GM23338 (cell line): ENCODE measurements at regions not wholly inside any gene's neighbourhood (a gene's known extent, or its start where the extent isn't known, plus 50 kb on each side); places are given as distances from the start of the nearest gene placed in this dataset.

ENCODE experiments used
- ATAC-seq: fragments of 200-7000 bp; cut with Tn5 transposase; 3 replicates; pipeline ENCODE4 v1.9.1; 2020
- DNase-seq: peaks from one replicate; pipeline ENCODE4 v3.0.0-alpha.2; 2015; ENCODE audit warnings: low spot score
- H2AFZ ChIP-seq: fragments of 200-600 bp; sonication (generic); 2 replicates; pipeline ENCODE4 v1.8.0; 2016; ENCODE audit warnings: antibody characterized with exemption, mild to moderate bottlenecking, moderate library complexity
- H3F3A ChIP-seq: fragments of 200-600 bp; sonication (generic); replicated peaks from 2 replicates; pipeline ENCODE4 v1.8.0; 2017; ENCODE audit warnings: antibody characterized with exemption, mixed run types, low read depth
- H3K27ac ChIP-seq: fragments of 200-600 bp; sonication (generic); 2 replicates; pipeline ENCODE4 v1.6.1; 2016; ENCODE audit warnings: low read depth
- H3K27me3 ChIP-seq: fragments of 200-600 bp; sonication (generic); 2 replicates; pipeline ENCODE4 v1.8.0; 2016; ENCODE audit warnings: mild to moderate bottlenecking, mixed run types, moderate library complexity; ENCODE audit not compliant: insufficient read depth
- H3K36me3 ChIP-seq: fragments of 200-600 bp; sonication (generic); 2 replicates; pipeline ENCODE4 v1.8.0; 2016; ENCODE audit warnings: mild to moderate bottlenecking; ENCODE audit not compliant: insufficient read depth
- H3K4me1 ChIP-seq: fragments of 200-600 bp; sonication (generic); 2 replicates; pipeline ENCODE4 v1.8.0; 2016; ENCODE audit warnings: mild to moderate bottlenecking, moderate library complexity; ENCODE audit not compliant: insufficient read depth
- H3K4me2 ChIP-seq: fragments of 200-600 bp; sonication (generic); 2 replicates; pipeline ENCODE4 v1.7.1; 2017; ENCODE audit warnings: mixed run types
- H3K4me3 ChIP-seq: fragments of 200-600 bp; sonication (generic); 2 replicates; pipeline ENCODE4 v1.6.1; 2016; ENCODE audit warnings: mixed run types
- H3K79me2 ChIP-seq: fragments of 200-600 bp; sonication (generic); replicated peaks from 2 replicates; pipeline ENCODE4 v1.8.0; 2017; ENCODE audit warnings: mild to moderate bottlenecking; ENCODE audit not compliant: insufficient read depth
- H3K9me2 ChIP-seq: fragments of 200-600 bp; sonication (generic); 2 replicates; pipeline ENCODE4 v1.8.0; 2017; ENCODE audit not compliant: insufficient read depth
- H4K20me1 ChIP-seq: fragments of 200-600 bp; sonication (generic); replicated peaks from 2 replicates; pipeline ENCODE4 v1.8.0; 2017; ENCODE audit warnings: mild to moderate bottlenecking; ENCODE audit not compliant: insufficient read depth
- H3K27ac Mint-ChIP-seq: 2 replicates; pipeline ENCODE4 v1.8.0; 2020; ENCODE audit warnings: inconsistent platforms, mild to moderate bottlenecking, moderate library complexity, mixed read lengths
- H3K27me3 Mint-ChIP-seq: 3 replicates; pipeline ENCODE4 v1.8.0; 2022; ENCODE audit warnings: low read depth, mild to moderate bottlenecking, moderate library complexity, mixed read lengths, inconsistent platforms; ENCODE audit not compliant: insufficient read depth, poor library complexity
- H3K36me3 Mint-ChIP-seq: 3 replicates; pipeline ENCODE4 v1.8.0; 2021; ENCODE audit warnings: low read depth, mild to moderate bottlenecking, inconsistent platforms, moderate library complexity, mixed read lengths
- H3K4me1 Mint-ChIP-seq: 3 replicates; pipeline ENCODE4 v1.8.0; 2020; ENCODE audit warnings: mild to moderate bottlenecking, inconsistent platforms, mixed read lengths
- H3K4me3 Mint-ChIP-seq: 3 replicates; pipeline ENCODE4 v1.8.0; 2021; ENCODE audit warnings: moderate library complexity, mild to moderate bottlenecking, inconsistent platforms, mixed read lengths
- H3K9me3 Mint-ChIP-seq: 3 replicates; pipeline ENCODE4 v1.8.0; 2020; ENCODE audit warnings: moderate library complexity, mild to moderate bottlenecking, inconsistent platforms, mixed read lengths
- CTCF ChIP-seq, 2 experiments: fragments of 200-600 bp in 1 of 2; sonication (generic) in 1 of 2; conservative IDR thresholded peaks; 2 replicates each; pipeline versions ENCODE4 v1.5.1 to v1.6.1; 2016 to 2017; ENCODE audit warnings: antibody characterized with exemption in 2 of 2, low read depth in 2 of 2, mild to moderate bottlenecking in 2 of 2, moderate library complexity in 1 of 2
- ETS1 ChIP-seq: IDR thresholded peaks from 2 replicates; pipeline ENCODE4 v1.6.1; 2016; ENCODE audit warnings: antibody characterized with exemption
- EZH2 ChIP-seq: fragments of 200-600 bp; sonication (generic); IDR thresholded peaks from one replicate; pipeline ENCODE4 v1.8.0; 2017; ENCODE audit warnings: antibody characterized with exemption, mild to moderate bottlenecking, low read depth; ENCODE audit not compliant: unreplicated experiment
- JUNB ChIP-seq: IDR thresholded peaks from one replicate; pipeline ENCODE4 v1.6.1; 2016; ENCODE audit warnings: antibody characterized with exemption; ENCODE audit not compliant: unreplicated experiment
- POLR2AphosphoS5 ChIP-seq: IDR thresholded peaks from 2 replicates; pipeline ENCODE4 v1.6.1; 2016; ENCODE audit warnings: antibody characterized with exemption, low read depth
- REST ChIP-seq: IDR thresholded peaks from one replicate; pipeline ENCODE4 v1.6.1; 2018; ENCODE audit warnings: antibody characterized with exemption; ENCODE audit not compliant: unreplicated experiment
- ZNF331 ChIP-seq: fragments of 250-450 bp; sonication (Bioruptor Pico); IDR thresholded peaks from 2 replicates; pipeline ENCODE4 v1.5.0; 2020; ENCODE audit warnings: low read depth, mild to moderate bottlenecking, moderate library complexity

GRCh38 chr15:47409600-47409999 lies 307.7 kb upstream of the SEMA6D start:
- Histone ChIP-seq H3K9me2 (0 out of 2 replicates have a peak, but pooled peaks cover 4% of the 10 kb centered on the region), H3F3A (no peaks in the 10 kb centered on the region), H2AFZ (peak overlapping the region; percentile 58; the same call in 1 of the 2 replicates), H3K27ac (no peak overlapping the region), H3K79me2 (no peaks in the 10 kb centered on the region), H3K4me3 (no peak overlapping the region), H3K4me1 (peaks cover 33% of the 10 kb centered on the region), H3K36me3 (no peaks in the 10 kb centered on the region), H3K27me3 (no peaks in the 10 kb centered on the region), H3K4me2 (no peak overlapping the region), H4K20me1 (no peaks in the 10 kb centered on the region)
- Mint-ChIP-seq H3K27me3 (peaks cover 7% of the 10 kb centered on the region), H3K4me1 (peaks cover 42% of the 10 kb centered on the region), H3K9me3 (no peaks in the 10 kb centered on the region; the same call in 2 of the 3 replicates), H3K27ac (0 out of 2 replicates have a peak overlapping the region, but pooled peaks have one; percentile 65), H3K36me3 (no peaks in the 10 kb centered on the region), H3K4me3 (no peak overlapping the region)
- DNase-seq = no peak
- no peak for TF ChIP-seq REST
- no peak for TF ChIP-seq EZH2
- no peak for TF ChIP-seq JUNB
- TF ChIP-seq ZNF331 = no peak
- no peak for ATAC-seq

GRCh38 chr15:47410247-47410646 lies 307.1 kb upstream of the SEMA6D start:
- H3K36me3 Mint-ChIP-seq = no peaks in the 10 kb centered on the region
- Histone ChIP-seq H3K4me3 (no peak overlapping the region), H3K79me2 (no peaks in the 10 kb centered on the region), H2AFZ (no peak overlapping the region), H3F3A (no peaks in the 10 kb centered on the region), H3K36me3 (no peaks in the 10 kb centered on the region), H3K27ac (no peak overlapping the region), H3K4me2 (no peak overlapping the region), H3K27me3 (no peaks in the 10 kb centered on the region), H3K9me2 (0 out of 2 replicates have a peak, but pooled peaks cover 4% of the 10 kb centered on the region), H4K20me1 (no peaks in the 10 kb centered on the region), H3K4me1 (peaks cover 33% of the 10 kb centered on the region)
- no peak overlapping the region for H3K4me3 Mint-ChIP-seq
- no peak for DNase-seq
- no peak overlapping the region for H3K27ac Mint-ChIP-seq
- H3K27me3 Mint-ChIP-seq = peaks cover 5% of the 10 kb centered on the region
- H3K9me3 Mint-ChIP-seq = no peaks in the 10 kb centered on the region
- no peak for ATAC-seq
- H3K4me1 Mint-ChIP-seq = peaks cover 38% of the 10 kb centered on the region
- TF ChIP-seq ETS1 (no peak), REST (no peak), CTCF (conservative IDR thresholded peaks at IDR 0.05; ENCODE audit: low read depth in 2 of 2) (no peak), POLR2AphosphoS5 (no peak)
